HEK293 (cell line): ENCODE measurements at regions not wholly inside any gene's neighbourhood (a gene's known extent, or its start where the extent isn't known, plus 50 kb on each side); places are given as distances from the start of the nearest gene placed in this dataset.

ENCODE experiments used
- CTCF ChIA-PET: fragments of 350-600 bp; formaldehyde crosslinking; extraction: SDS; loops from one replicate; lab custom pipeline; 2021; ENCODE audit warnings: antibody characterized with exemption; lab: Yijun Ruan, JAX
- POLR2A ChIA-PET: fragments of 300-600 bp; formaldehyde crosslinking; extraction: SDS; loops from one replicate; lab custom pipeline; 2020; ENCODE audit warnings: antibody characterized with exemption, inconsistent platforms; lab: Yijun Ruan, JAX
- H3K27ac ChIP-seq: fragments of 200-500 bp; sonication (Bioruptor generic); 2 replicates; pipeline ENCODE4 v1.5.1; 2014; ENCODE audit warnings: low read depth, low read length, control low read depth, inconsistent platforms; ENCODE audit errors: extremely low read depth
- H3K36me3 ChIP-seq, 2 experiments: fragments of 200-500 bp in 1 of 2; sonication (Bioruptor generic) in 1 of 2; 1 replicate in 1 of 2; 2 replicates in 1 of 2; pipeline ENCODE4 v1.5.1; 2014 to 2017; ENCODE audit warnings: inconsistent platforms in 2 of 2, low read length in 2 of 2; ENCODE audit not compliant: control insufficient read depth in 2 of 2, insufficient read depth in 1 of 2
- H3K4me1 ChIP-seq: fragments of 200-500 bp; sonication (Bioruptor generic); 2 replicates; pipeline ENCODE4 v1.5.1; 2014; ENCODE audit warnings: mild to moderate bottlenecking, low read length, inconsistent platforms; ENCODE audit not compliant: control insufficient read depth, insufficient read depth
- H3K4me3 ChIP-seq: 2 replicates; pipeline ENCODE4 v1.5.1; 2011; ENCODE audit warnings: low read depth, mild to moderate bottlenecking, control low read depth, low read length, moderate library complexity
- H3K9me3 ChIP-seq: fragments of 200-500 bp; sonication (Bioruptor generic); 2 replicates; pipeline ENCODE4 v1.5.1; 2014; ENCODE audit warnings: low read depth, low read length, inconsistent platforms; ENCODE audit not compliant: control insufficient read depth, insufficient read depth
- OSR2 ChIP-seq: fragments of 450-650 bp; formaldehyde crosslinking; IDR thresholded peaks from 2 replicates; pipeline ENCODE4 v1.5.1; 2016; ENCODE audit warnings: missing biosample characterization, missing genetic modification characterization
- ZFP3 ChIP-seq: fragments of 450-650 bp; formaldehyde crosslinking; IDR thresholded peaks from 2 replicates; pipeline ENCODE4 v1.5.1; 2016; ENCODE audit warnings: low read depth, missing biosample characterization, missing genetic modification characterization
- ZNF140 ChIP-seq: fragments of 450-650 bp; formaldehyde crosslinking; IDR thresholded peaks from 2 replicates; pipeline ENCODE4 v1.5.1; 2016; ENCODE audit warnings: missing biosample characterization, missing genetic modification characterization
- ZNF155 ChIP-seq: fragments of 450-650 bp; formaldehyde crosslinking; IDR thresholded peaks from 2 replicates; pipeline ENCODE4 v1.5.1; 2016; ENCODE audit warnings: missing biosample characterization, missing genetic modification characterization
- ZNF169 ChIP-seq: fragments of 450-650 bp; formaldehyde crosslinking; IDR thresholded peaks from 2 replicates; pipeline ENCODE4 v1.5.1; 2016; ENCODE audit warnings: missing biosample characterization, missing genetic modification characterization
- ZNF24 ChIP-seq: fragments of 450-650 bp; formaldehyde crosslinking; IDR thresholded peaks from 2 replicates; pipeline ENCODE4 v1.5.1; 2016; ENCODE audit warnings: missing biosample characterization, missing genetic modification characterization
- ZNF658 ChIP-seq: fragments of 450-650 bp; formaldehyde crosslinking; IDR thresholded peaks from 2 replicates; pipeline ENCODE4; 2016; ENCODE audit warnings: missing biosample characterization, missing genetic modification characterization
- ZNF747 ChIP-seq: fragments of 450-650 bp; formaldehyde crosslinking; IDR thresholded peaks from 2 replicates; pipeline ENCODE4 v1.5.1; 2016; ENCODE audit warnings: missing biosample characterization, missing genetic modification characterization
- ZNF777 ChIP-seq: fragments of 450-650 bp; formaldehyde crosslinking; IDR thresholded peaks from 2 replicates; pipeline ENCODE4 v1.5.1; 2017; ENCODE audit warnings: missing biosample characterization, missing genetic modification characterization, borderline replicate concordance
- ZSCAN16 ChIP-seq: fragments of 450-650 bp; formaldehyde crosslinking; IDR thresholded peaks from 2 replicates; pipeline ENCODE4 v1.5.1; 2016; ENCODE audit warnings: missing biosample characterization, missing genetic modification characterization
- TF ChIP-seq, protein P1 (sequence below): fragments of 450-650 bp; formaldehyde crosslinking; IDR thresholded peaks from 2 replicates; pipeline ENCODE4 v1.5.1; 2017; ENCODE audit warnings: missing biosample characterization, missing genetic modification characterization
- TF ChIP-seq, protein P2 (sequence below): fragments of 450-650 bp; formaldehyde crosslinking; IDR thresholded peaks from 2 replicates; pipeline ENCODE4 v1.5.1; 2016; ENCODE audit warnings: missing biosample characterization, missing genetic modification characterization
- TF ChIP-seq, protein P3 (sequence below): fragments of 450-650 bp; formaldehyde crosslinking; IDR thresholded peaks from 2 replicates; pipeline ENCODE4 v1.5.1; 2016; ENCODE audit warnings: missing biosample characterization, missing genetic modification characterization, low read depth
- TF ChIP-seq, protein P4 (sequence below): fragments of 450-650 bp; formaldehyde crosslinking; IDR thresholded peaks from 2 replicates; pipeline ENCODE4 v1.5.1; 2016; ENCODE audit warnings: missing biosample characterization, missing genetic modification characterization
- TF ChIP-seq, protein P5 (sequence below): fragments of 450-650 bp; formaldehyde crosslinking; IDR thresholded peaks from 2 replicates; pipeline ENCODE4 v1.5.1; 2017; ENCODE audit warnings: missing biosample characterization, mild to moderate bottlenecking, missing genetic modification characterization, moderate library complexity

DNA sequence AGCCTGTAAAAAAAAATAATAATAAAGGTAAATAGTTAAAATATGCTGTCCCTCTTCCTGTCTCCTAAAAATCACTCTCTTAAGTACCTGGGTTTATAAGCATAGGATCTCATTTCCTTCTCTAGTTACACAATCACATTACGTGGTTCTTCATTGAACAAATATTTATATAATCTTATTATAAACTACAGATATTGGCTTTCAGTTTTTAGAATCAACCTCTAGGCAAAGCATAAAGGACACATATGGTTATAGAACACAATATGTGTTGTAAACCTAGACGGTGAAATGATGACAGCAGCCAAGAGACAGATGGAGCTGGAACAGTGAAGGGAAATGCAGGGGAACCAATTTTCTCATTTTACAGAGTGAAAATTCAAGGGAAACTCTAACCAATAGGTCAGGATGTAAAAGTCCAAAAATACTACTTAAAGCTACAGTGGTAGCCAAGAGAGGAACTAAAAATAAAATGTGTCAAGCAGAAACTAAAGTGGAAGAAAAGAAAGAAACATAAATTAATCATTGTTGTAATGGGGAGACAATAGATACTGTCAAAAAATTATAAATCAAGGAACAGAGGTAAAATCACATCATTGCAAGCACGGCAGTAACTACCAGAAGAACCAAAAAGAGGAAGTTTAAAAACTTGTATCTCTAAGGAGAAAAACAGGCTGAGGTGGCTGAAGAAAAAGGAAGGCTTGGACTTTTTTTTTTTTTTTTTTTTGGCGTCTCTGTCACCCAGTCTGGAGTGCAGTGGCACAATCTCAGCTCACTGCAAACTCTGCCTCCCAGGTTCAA lies 82.8 kb upstream of the CDYL start:
- no peak overlapping the region for H3K4me3 ChIP-seq
- no peak overlapping the region for H3K27ac ChIP-seq
- ChIA-PET CTCF (interaction anchor here (0.7 kb wide), 1 partner anchor 20 kb away, joined by 3 read pairs; no protein-coding TSS in a partner anchor), POLR2A (interaction anchor here (0.7 kb wide), 1 partner anchor 95 kb away, joined by 5 read pairs; no protein-coding TSS in a partner anchor)
- TF ChIP-seq ZNF155 (tag by site-specific recombination) (no peak), ZSCAN16 (tag by site-specific recombination) (no peak), ZNF777 (no peak), ZNF169 (tag by site-specific recombination) (no peak), ZNF747 (tag by site-specific recombination) (no peak), ZNF658 (tag by site-specific recombination) (no peak), OSR2 (no peak), ZNF24 (no peak), ZFP3 (tag by site-specific recombination) (no peak), ZNF140 (tag by site-specific recombination) (no peak)
- TF ChIP-seq, protein P1, sequence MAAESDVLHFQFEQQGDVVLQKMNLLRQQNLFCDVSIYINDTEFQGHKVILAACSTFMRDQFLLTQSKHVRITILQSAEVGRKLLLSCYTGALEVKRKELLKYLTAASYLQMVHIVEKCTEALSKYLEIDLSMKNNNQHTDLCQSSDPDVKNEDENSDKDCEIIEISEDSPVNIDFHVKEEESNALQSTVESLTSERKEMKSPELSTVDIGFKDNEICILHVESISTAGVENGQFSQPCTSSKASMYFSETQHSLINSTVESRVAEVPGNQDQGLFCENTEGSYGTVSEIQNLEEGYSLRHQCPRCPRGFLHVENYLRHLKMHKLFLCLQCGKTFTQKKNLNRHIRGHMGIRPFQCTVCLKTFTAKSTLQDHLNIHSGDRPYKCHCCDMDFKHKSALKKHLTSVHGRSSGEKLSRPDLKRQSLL (tag by site-specific recombination): no peak
- TF ChIP-seq, protein P2, sequence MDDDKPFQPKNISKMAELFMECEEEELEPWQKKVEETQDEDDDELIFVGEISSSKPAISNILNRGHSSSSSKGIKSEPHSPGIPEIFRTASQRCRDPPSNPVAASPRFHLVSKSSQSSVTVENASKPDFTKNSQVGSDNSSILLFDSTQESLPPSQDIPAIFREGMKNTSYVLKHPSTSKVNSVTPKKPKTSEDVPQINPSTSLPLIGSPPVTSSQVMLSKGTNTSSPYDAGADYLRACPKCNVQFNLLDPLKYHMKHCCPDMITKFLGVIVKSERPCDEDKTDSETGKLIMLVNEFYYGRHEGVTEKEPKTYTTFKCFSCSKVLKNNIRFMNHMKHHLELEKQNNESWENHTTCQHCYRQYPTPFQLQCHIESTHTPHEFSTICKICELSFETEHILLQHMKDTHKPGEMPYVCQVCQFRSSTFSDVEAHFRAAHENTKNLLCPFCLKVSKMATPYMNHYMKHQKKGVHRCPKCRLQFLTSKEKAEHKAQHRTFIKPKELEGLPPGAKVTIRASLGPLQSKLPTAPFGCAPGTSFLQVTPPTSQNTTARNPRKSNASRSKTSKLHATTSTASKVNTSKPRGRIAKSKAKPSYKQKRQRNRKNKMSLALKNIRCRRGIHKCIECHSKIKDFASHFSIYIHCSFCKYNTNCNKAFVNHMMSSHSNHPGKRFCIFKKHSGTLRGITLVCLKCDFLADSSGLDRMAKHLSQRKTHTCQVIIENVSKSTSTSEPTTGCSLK (tag by site-specific recombination): no peak
- TF ChIP-seq, protein P3, sequence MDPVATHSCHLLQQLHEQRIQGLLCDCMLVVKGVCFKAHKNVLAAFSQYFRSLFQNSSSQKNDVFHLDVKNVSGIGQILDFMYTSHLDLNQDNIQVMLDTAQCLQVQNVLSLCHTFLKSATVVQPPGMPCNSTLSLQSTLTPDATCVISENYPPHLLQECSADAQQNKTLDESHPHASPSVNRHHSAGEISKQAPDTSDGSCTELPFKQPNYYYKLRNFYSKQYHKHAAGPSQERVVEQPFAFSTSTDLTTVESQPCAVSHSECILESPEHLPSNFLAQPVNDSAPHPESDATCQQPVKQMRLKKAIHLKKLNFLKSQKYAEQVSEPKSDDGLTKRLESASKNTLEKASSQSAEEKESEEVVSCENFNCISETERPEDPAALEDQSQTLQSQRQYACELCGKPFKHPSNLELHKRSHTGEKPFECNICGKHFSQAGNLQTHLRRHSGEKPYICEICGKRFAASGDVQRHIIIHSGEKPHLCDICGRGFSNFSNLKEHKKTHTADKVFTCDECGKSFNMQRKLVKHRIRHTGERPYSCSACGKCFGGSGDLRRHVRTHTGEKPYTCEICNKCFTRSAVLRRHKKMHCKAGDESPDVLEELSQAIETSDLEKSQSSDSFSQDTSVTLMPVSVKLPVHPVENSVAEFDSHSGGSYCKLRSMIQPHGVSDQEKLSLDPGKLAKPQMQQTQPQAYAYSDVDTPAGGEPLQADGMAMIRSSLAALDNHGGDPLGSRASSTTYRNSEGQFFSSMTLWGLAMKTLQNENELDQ (tag by site-specific recombination): no peak
- TF ChIP-seq, protein P4, sequence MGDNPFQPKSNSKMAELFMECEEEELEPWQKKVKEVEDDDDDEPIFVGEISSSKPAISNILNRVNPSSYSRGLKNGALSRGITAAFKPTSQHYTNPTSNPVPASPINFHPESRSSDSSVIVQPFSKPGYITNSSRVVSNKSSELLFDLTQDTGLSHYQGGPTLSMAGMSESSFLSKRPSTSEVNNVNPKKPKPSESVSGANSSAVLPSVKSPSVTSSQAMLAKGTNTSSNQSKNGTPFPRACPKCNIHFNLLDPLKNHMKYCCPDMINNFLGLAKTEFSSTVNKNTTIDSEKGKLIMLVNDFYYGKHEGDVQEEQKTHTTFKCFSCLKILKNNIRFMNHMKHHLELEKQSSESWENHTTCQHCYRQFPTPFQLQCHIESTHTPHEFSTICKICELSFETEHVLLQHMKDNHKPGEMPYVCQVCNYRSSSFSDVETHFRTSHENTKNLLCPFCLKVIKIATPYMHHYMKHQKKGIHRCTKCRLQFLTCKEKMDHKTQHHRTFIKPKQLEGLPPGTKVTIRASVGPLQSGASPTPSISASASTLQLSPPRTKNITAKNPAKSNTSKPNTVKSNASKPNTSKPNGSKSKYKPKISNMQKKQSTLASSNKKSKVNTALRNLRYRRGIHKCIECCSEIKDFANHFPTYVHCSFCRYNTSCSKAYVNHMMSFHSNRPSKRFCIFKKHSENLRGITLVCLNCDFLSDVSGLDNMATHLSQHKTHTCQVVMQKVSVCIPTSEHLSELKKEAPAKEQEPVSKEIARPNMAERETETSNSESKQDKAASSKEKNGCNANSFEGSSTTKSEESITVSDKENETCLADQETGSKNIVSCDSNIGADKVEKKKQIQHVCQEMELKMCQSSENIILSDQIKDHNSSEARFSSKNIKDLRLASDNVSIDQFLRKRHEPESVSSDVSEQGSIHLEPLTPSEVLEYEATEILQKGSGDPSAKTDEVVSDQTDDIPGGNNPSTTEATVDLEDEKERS (tag by site-specific recombination): no peak
- TF ChIP-seq, protein P5, sequence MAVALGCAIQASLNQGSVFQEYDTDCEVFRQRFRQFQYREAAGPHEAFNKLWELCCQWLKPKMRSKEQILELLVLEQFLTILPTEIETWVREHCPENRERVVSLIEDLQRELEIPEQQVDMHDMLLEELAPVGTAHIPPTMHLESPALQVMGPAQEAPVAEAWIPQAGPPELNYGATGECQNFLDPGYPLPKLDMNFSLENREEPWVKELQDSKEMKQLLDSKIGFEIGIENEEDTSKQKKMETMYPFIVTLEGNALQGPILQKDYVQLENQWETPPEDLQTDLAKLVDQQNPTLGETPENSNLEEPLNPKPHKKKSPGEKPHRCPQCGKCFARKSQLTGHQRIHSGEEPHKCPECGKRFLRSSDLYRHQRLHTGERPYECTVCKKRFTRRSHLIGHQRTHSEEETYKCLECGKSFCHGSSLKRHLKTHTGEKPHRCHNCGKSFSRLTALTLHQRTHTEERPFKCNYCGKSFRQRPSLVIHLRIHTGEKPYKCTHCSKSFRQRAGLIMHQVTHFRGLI: no peak
- H3K9me3 ChIP-seq: no peaks in the 10 kb centered on the region
- H3K36me3 ChIP-seq: no peaks in the 10 kb centered on the region
- H3K4me1 ChIP-seq: no peaks in the 10 kb centered on the region
